ENCODE measurements at regions not wholly inside any gene's neighbourhood (a gene's known extent, or its start where the extent isn't known, plus 50 kb on each side); places are given as distances from the start of the nearest gene placed in this dataset.

DNA sequence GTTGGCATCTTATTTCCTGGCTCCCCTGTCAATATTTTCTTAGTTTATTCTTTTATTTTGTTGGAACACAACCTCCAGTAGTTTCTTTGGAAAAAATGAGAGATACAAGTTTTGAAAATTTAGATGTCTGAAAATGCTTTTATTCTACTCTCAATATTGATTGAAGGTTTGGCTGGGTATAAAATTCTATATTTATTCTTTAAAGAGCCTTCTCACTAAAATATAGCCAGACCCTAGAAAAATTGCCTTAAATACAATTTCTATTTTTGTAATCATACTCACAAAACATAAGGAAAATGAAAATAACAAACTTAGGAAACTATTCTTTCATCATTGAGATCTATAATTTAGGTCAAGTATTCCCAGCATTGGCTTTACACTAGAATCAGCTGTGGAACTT lies 103.7 kb downstream of the CYP26B1 start:
- TF ChIP-seq EZH2 (IDR thresholded peaks at IDR 0.05; ENCODE audit: insufficient read depth, poor library complexity, severe bottlenecking) = no peak
- no peak for TF ChIP-seq EZH2phosphoT487 (IDR thresholded peaks at IDR 0.05; ENCODE audit: insufficient read depth, low read depth)

Data from GM23248 (cell line).